ENCODE measurements at regions not wholly inside any gene's neighbourhood (a gene's known extent, or its start where the extent isn't known, plus 50 kb on each side); places are given as distances from the start of the nearest gene placed in this dataset.

GRCh38 chrX:149069899-149070298, 435.2 kb downstream of the IDS start:
- intact Hi-C loops (cut with DNase I), result no loop called here

DNA sequence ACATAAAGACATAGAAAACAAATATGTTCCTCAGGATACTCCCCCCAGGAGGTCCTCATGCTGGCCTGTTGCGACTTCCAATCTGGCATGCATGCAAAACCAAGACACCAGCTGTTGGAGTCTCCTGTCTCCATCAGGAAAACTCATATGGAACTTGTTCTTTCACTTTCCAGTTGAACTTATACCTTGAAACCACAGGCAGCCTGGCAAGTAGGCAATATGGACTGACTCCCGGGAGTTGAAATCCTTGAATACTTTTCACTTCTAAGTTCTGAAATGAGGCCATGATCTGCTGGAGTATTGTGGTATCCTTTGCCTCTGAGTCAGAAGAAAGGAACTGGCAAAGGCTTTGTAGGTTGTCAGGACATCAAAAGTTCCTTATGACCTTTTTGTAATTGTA, 444.2 kb downstream of the IDS start:
- DNase-seq, result no peak
- intact Hi-C loops (cut with DNase I), result no loop called here

More at GRCh38 chrX:149069899-149070298, 435.2 kb downstream of the IDS start:
- DNase-seq, result no peak

All from head of caudate nucleus (tissue), 42 donors.